Skin epidermis (tissue), 12 donors: ENCODE measurements at regions not wholly inside any gene's neighbourhood (a gene's known extent, or its start where the extent isn't known, plus 50 kb on each side); places are given as distances from the start of the nearest gene placed in this dataset.
"Not testable (repeated sequence)": the region's sequence is repeated elsewhere in the genome, so short reads cannot be mapped to it uniquely, and the experiment has no call there.

ENCODE experiments used
- H3K27ac ChIP-seq, 21 experiments: fragments of 200-600 bp; sonication (generic) in 11 of 21; one replicate each; pipeline ENCODE4 v1.5.0; 2020; ENCODE audit warnings: mild to moderate bottlenecking in 3 of 21, inconsistent platforms in 2 of 21, moderate library complexity in 2 of 21
- H3K4me3 ChIP-seq, 7 experiments: fragments of 200-600 bp; sonication (generic) in 2 of 7; one replicate each; pipeline ENCODE4 v1.5.0; 2020; ENCODE audit warnings: inconsistent platforms in 2 of 7, mild to moderate bottlenecking in 2 of 7, moderate library complexity in 1 of 7

DNA sequence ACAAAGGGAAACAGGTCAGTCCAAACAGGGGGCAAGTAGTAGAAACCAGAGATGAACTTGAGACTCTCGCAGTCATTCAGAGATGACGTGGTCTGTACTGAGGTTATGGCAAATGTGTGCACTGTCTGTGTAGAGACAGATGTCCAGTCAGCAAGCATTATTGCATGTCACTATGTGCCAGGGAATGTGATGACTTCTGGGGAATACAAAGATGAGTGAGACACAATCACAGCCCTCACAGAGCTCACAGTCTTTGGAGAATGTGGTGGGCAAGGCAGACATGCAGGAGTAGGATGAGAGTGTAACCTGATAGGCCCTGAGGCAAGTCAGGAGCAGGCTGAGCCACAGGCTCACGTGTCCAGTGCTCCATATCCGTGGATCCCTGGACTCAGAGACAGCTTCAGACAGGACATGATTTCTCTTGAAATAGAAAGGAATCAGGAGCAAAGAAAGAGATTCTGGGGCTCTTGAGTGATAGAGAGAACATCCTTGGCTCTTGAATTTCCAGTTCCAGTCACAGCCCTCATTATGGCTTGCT is 550.7 kb downstream of the ETS1 start:
- Histone ChIP-seq H3K27ac (peak overlapping the region in 8 of 21 experiments; percentile 0 to 75 (median 28)), H3K4me3 (no peak overlapping the region)

DNA sequence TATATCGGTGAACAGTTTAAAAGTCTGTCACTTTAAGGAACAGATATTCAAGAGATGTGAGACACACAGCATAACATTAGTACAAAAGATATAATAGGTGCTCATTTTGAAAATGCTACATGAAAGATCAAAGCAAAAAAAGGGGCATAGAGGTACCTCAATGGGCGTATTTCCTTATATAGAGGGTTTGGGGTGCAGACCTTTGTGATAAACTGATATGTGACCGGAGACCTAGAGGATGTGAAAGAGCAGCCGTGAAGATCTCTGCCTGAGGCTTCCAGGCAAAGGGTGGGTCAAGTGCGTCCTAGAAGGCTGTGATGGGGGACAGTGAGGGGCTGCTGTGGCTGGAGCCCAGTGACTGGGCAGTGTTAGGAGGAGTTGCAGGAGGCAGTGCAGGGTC is 551.4 kb downstream of the ETS1 start:
- no peak overlapping the region for H3K4me3 ChIP-seq
- peak overlapping the region in 7 of 21 experiments; percentile 0 to 75 (median 30) for H3K27ac ChIP-seq

DNA sequence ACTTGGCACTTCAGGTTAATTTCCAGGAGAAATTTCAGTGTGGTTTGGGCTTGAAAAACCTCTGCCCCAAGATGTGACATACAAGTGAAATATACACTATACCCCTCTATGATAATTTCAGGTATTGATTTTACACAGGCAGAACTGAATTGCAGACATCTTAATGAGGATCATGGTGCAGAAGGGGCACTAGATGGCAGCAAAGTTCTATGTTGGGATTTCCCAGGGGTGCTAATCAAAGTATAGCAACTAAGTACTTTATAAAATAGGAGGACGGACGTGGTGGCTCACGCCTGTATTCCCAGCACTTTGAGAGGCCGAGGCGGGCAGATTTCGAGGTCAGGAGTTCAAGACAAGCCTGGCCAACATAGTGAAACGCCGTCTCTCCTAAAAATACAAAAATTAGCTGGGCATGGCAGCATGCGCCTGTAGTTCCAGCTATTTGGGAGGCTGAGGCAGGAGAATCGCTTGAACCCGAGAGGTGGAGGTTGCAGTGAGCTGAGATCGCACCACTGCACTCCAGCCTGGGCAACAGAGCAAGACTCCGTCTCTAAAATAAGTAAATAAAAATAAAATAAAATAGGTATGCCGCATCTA is 555.7 kb downstream of the ETS1 start:
- H3K4me3 ChIP-seq, H3K27ac ChIP-seq: not testable (repeated sequence)

DNA sequence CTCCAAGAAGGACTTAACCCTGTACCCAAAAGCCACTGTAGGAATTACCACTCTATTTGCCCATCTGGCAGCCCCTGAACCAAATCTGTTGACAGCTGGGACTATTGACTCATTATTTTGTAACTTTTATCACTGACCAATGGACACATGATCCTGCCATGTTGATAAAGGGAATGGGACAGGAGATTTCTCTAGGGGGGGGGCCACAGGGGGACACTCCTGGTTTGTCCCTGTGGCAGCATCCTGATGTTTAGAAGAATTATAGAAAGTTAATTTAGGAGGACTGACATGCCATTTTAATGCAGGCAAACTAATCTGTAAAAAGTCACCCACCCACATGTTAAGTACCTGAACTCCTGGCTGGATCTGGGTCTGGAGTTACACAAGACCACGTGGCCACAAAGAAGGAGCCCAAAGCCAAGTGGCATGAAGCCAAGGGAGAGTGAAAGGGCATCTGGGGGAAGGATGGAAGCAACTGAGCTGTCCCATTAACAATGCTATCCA is 558.1 kb downstream of the ETS1 start:
- H3K4me3 ChIP-seq, result no peak overlapping the region
- H3K27ac ChIP-seq, result no peak overlapping the region

DNA sequence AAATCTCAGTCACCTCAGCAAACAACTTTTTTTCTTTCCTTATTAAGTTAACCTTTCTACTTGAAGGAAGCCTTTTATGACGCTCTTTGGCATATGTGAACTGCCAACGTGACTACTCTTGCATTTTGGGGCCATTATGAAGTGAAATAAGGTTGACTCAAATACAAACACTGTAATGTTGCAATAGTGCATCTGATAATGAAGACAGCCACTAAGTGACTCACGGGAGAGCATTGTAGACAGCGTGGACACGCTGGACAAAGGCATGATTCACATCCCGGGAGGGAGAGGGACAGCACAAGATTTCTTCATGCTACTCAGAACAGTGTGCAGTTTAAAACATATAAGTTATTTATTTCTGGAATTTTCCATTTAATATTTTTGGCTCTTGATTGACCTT is 560.8 kb downstream of the ETS1 start:
- Histone ChIP-seq H3K4me3 (no peak overlapping the region), H3K27ac (no peak overlapping the region)

DNA sequence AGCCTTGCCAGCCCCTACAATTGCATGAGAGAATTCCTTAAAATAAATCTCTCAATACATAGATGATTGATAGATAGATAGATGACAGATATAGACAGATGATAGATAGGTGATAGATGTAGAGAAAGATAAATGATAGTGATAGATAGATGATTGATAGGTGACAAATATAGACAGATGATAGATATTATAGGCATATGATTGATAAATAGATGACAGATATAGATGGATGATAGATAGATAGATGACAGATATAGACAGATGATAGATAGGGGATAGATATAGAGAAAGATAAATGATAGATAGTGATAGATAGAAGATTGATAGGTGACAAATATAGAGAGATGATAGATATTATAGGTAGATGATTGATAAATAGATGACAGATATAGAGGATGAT is 564.6 kb downstream of the ETS1 start:
- Histone ChIP-seq H3K4me3 (no peak overlapping the region), H3K27ac (no peak overlapping the region)

DNA sequence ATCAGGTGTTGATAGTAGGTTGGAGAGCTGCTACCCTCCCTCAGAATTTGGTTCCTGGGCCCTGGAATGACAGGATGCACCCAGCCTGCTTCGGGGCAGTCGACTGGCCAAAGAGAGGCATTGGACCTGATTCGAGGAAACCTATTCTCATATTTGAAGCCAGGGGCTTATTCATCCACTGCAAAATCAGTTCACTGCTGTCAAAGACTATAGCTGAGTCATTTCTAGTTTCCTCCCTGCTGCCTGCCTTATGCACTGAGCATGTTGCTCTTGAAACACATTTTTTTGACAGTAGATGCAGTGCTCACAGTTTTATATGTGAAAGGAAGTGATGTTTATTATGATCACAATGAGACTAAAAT is 565.4 kb downstream of the ETS1 start:
- H3K4me3 ChIP-seq, result no peak overlapping the region
- no peak overlapping the region for H3K27ac ChIP-seq

DNA sequence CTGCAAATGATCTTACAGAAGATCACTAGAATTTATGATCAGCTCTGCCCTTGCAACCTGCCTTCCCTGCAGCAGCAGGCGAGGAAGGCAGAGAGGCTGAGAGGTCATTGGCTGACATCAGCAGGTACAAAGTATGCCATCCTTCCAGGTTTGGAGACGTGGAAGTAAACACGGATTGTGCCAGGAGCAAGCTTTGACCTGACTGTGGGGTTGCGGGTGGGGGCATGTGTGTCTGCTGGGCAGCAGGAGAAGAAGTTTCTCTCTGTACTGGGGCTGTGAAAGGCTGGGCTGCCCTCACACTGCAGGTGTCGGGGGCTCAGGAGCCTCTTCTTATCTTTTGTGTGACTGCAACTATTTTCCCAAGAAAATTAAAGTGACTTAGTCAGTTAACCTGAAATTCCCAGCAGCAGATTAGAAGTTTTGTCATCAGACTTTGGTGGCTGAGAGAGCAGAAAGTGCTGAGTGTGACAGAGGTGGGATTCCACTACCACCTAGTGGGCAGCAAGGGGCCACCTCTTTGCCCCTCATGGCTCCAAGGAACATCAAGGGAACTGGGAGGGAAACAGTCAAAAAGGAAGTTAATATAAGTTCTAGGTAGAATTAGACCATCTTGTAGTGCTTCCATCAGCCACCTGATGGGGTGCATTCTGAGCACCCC is 565.9 kb downstream of the ETS1 start:
- H3K27ac ChIP-seq, result no peak overlapping the region
- H3K4me3 ChIP-seq, result no peak overlapping the region

DNA sequence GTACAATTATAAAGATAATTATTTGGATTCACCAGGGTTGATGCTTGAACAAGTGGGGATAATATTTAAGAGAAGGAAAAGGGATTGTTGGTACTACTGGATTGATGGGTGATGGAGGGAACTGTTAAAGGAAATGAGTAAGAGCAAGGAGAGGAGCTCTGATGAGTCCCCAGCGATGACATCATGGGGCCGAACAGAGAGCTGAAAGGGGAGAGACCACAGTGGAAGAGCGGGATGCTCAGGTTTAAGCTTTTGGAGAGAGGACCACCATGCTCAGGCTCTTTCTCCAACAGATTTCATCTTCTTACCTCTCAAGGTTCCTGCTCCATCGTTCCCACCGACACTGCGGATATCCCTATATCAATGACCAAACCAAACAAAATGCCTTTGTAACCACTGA is 568.7 kb downstream of the ETS1 start:
- no peak overlapping the region for H3K4me3 ChIP-seq
- H3K27ac ChIP-seq, result no peak overlapping the region

DNA sequence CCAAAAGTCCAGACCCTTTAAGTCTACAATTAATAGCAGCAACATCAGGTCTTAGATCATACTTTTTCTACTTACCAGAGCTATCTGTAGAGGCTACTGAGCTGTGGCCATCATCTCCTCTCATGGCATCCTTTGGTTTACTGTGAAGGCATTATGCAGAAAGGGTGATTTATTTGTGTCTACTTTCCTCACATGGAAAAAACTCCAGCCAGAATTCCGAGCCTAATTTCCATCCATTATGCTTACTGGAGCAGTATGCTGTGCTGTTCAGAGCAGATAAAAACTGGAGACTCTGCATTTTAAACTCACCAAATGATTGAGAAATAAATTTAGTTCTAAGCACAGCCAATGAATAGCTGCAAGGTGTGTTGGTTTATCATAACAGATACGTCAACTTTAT is 581.8 kb downstream of the ETS1 start:
- Histone ChIP-seq H3K4me3 (no peak overlapping the region), H3K27ac (no peak overlapping the region)

DNA sequence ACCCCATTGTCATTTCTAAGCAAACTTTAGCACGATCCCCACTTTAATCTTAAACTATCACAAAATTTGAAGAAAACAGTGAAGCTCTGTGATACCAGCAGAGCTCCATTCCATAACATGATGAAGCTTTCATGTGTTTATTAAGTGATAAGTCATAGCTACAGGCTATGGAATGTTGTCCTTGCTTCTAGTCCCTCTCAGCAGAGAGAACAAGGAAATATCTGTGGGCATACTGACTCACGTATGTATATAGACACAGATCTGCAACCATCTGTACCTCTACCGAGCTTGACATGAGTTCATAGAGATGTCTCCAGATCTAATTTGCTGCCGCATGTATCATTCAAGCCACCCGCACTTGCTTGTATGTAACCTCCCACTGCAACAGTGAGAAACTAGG is 588.9 kb downstream of the ETS1 start:
- H3K27ac ChIP-seq, result no peak overlapping the region
- no peak overlapping the region for H3K4me3 ChIP-seq

DNA sequence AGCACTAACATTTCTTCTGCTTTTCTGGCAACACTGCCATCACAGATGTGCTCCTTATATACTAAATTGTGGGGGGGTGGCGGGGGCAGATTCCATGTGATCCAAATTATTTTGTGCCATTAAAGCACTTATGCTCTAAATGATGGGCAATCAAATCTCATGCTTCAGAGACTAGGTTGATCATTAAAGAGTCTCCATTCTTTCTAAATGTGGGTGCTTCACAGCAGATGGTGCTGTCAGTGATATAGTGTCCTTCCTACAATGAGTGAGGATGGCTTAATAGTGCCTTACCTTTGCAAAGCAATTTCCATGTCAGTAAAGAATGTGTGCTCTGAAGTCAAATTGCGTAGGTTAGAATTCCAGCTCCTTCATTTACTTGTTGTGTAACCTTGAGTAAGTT is 589.8 kb downstream of the ETS1 start:
- no peak overlapping the region for H3K27ac ChIP-seq
- no peak overlapping the region for H3K4me3 ChIP-seq

DNA sequence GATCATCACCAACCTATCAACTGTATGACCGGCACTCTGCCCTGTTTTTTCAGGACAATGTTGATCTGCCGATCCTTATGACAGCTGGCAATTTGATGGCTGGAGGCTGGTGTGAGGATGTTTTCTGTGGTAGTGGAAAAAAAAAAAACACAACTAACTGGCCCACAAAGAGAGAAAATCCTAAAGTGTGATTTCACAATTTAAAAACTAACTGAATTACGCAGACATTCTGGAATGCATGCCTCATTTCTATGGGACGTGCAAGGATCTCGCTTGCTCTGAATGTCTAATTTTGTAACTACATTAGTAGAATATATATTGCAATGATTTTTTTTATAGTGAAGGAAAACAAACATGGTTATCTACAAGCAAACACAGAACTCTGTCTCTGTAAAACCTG is 590.5 kb downstream of the ETS1 start:
- no peak overlapping the region for H3K27ac ChIP-seq
- H3K4me3 ChIP-seq, result no peak overlapping the region

DNA sequence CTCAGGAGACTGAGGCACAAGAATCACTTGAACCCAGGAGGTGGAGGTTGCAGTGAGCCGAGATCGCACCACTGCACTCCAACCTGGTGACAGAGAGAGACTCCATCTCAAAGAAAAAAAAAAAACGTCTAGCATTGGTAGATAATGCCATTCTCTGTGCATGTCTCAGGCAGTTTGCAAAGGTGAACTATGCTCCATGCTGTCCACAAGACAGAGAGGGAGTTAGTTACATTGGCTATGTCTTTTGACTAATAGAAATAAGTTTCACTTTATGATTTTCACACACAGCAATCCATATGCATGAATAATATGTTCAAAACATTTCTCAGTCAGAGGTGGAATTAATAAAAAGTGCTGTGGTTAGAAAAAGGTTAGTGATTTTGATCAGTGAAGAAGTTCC is 591.4 kb downstream of the ETS1 start:
- Histone ChIP-seq H3K27ac (no peak overlapping the region), H3K4me3 (no peak overlapping the region)

DNA sequence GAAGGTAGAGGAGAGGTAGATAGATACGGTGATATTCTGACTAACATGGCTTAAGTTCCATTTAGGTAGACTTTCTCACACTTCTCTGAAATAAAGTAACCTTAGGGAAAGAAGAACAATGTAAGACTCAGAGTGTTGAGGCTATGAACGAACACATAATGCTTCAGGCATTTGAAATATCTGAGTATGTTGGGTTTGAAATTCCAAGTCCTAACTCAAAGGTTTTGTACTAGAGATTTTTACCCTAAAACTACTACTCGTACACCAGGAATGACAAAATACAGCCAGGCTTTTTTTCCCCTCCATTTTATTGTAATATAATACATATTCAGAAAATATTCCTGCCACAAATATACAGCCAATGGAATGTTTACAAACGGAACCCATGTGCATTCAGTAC is 592.6 kb downstream of the ETS1 start:
- Histone ChIP-seq H3K27ac (no peak overlapping the region), H3K4me3 (no peak overlapping the region)

DNA sequence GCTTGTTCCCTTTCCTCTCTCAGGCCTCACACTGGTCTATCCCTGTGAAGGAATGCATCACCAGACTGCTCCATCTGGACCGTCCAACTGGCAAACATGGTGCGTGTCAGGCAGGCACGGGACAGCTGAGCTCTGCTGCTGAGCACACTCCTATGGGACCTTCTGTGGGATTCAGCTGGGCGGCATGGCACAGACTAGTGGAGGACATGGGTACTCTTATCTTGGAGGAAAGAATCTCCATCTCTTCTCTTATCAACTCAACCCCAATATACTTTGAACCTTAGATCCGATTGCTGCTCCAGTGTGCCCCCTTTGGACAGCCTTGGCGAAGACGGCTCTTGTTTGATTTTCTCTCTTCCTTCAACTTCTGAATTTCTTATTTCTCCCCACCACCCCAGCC is 593.6 kb downstream of the ETS1 start:
- no peak overlapping the region for H3K27ac ChIP-seq
- H3K4me3 ChIP-seq, result no peak overlapping the region

DNA sequence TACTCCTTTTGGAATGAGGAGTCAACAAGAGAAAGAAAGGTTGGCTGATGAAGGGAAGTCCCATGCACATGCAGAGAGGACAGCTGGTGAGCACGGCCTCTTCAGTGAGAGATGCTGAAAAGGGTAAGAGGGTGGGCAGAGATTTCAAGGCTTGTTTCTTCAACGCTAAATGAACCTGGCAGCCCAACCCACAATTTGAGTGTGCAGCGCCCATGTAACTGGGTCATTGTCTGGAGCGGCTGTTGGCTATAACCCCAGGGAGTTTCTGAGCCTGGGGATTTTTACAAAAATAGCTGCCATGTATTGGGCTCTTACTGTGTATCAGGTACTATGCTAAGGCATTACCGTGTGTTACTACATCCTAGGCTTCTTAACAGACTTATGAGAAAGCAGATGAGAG is 594.1 kb downstream of the ETS1 start:
- H3K4me3 ChIP-seq, result no peak overlapping the region
- H3K27ac ChIP-seq, result no peak overlapping the region

DNA sequence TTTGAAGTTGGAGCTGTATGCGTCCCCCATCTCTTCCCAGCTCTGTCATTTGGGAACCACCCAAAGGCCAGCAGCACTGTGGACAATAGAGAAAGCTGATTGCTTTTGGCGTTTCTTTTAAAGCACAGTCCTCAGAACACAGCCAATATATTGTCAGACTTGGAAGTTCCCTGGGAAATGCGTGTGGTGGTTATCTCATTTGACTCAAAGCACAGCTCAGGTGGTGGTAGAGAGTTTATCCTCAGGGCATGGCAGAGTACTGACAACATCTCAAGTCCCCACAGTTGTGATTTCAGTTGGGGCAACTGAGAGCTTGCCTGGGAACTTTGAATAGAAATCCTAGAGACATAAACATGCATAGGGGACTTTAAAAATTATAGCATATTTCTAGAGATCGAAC is 601.3 kb downstream of the ETS1 start:
- Histone ChIP-seq H3K27ac (no peak overlapping the region), H3K4me3 (no peak overlapping the region)

DNA sequence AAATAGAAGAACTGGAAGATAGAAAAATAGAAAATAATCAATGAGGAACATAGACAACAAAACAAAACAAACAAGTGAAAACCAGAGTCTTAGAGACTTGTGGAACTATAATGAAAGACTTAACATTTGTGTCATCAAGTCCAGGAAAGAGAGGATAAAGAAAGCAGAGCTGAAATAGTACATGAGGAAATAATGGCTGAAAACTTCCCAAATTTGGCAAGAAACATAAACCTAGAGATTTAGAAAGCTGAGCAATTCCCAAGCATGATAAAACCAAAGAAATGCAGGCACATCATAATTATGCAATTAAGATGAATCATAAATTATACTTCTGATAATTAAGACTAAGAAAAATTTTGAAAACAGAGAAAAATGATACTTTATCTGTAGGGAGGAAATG is 614.5 kb downstream of the ETS1 start:
- no peak overlapping the region for H3K27ac ChIP-seq

DNA sequence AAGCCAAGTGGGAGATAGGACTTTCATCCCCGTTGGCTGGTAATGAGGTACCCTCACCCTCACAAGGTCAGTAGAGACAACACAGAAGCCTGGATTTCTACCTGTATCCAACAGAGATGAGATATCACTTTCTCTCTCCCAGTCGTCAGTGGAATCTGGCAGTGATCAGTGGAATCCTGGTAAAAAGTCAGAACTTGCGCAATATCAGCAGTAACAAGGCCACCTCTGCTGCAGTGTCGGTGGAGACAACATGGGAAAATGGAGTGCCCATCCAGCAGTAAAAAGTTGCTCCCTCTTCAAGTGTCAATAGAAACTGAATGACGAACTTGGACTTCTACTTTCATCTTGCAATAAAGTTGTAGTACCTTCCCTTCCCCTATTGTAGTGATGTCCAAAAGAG is 615.9 kb downstream of the ETS1 start:
- Histone ChIP-seq H3K4me3 (no peak overlapping the region), H3K27ac (no peak overlapping the region)

More for the DNA sequence above, 614.5 kb downstream of the ETS1 start:
- no peak overlapping the region for H3K4me3 ChIP-seq

DNA sequence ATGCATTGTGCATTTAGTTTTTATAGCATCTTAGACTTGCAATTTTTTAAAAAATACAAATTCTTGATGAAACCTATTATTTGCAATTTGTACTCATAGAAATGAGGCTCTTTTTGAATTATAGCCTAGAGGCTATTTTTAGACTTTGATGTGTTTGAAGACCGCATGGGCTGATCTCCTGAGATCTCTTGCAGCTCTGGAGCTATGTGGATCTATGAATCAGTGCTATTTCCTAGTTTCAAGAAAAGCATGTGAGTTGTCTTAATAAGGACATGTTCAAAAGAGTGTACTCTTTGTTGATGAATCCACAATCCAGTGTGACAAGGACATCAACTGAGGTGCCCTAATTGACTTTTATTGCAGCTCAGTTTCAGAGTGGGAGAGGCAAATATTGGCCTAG is 620.5 kb downstream of the ETS1 start:
- H3K27ac ChIP-seq, result no peak overlapping the region
- H3K4me3 ChIP-seq, result no peak overlapping the region
